Kidney (tissue), 13 donors: ENCODE measurements at regions not wholly inside any gene's neighbourhood (a gene's known extent, or its start where the extent isn't known, plus 50 kb on each side); places are given as distances from the start of the nearest gene placed in this dataset.

Experiments used
- DNase-seq, 5 donors: peaks; one replicate each; pipeline ENCODE4 v3.0.0-alpha.2; 2013 to 2020
- FAIRE-seq: peaks from 2 replicates; lab custom pipeline; 2012; peaks lifted over from hg19 to GRCh38; lab: Jason Lieb, UNC
- H3K27ac ChIP-seq, 2 donors: one replicate each; pipeline ENCODE4 v1.7.0; 2013; ENCODE audit warnings: low read depth in 2 of 2, low read length in 2 of 2, inconsistent platforms in 1 of 2
- H3K27me3 ChIP-seq: one replicate; pipeline ENCODE4 v1.7.1; 2013; ENCODE audit warnings: low read length, inconsistent platforms; ENCODE audit not compliant: control insufficient read depth, insufficient read depth
- H3K36me3 ChIP-seq, 3 donors: one replicate each; pipeline versions ENCODE4 v1.7.0 to v1.7.1; 2013; ENCODE audit warnings: low read length in 3 of 3, control low read depth in 1 of 3, inconsistent platforms in 1 of 3; ENCODE audit not compliant: insufficient read depth in 3 of 3, control insufficient read depth in 2 of 3
- H3K4me1 ChIP-seq, 3 donors: one replicate each; pipeline versions ENCODE4 v1.7.0 to v1.7.1; 2013; ENCODE audit warnings: low read length in 3 of 3, inconsistent platforms in 1 of 3, low read depth in 1 of 3; ENCODE audit not compliant: control insufficient read depth in 2 of 3, insufficient read depth in 2 of 3
- H3K4me3 ChIP-seq, 3 donors: one replicate each; pipeline versions ENCODE4 v1.7.0 to v1.8.1; 2013; ENCODE audit warnings: low read length in 3 of 3, control low read depth in 1 of 3, inconsistent platforms in 1 of 3
- H3K9ac ChIP-seq, 3 donors: one replicate each; pipeline versions ENCODE4 v1.7.0 to v1.7.1; 2013; ENCODE audit warnings: low read length in 3 of 3, control low read depth in 1 of 3, inconsistent platforms in 1 of 3
- H3K9me3 ChIP-seq, 3 donors: one replicate each; pipeline versions ENCODE4 v1.7.0 to v1.7.1; 2013; ENCODE audit warnings: low read length in 3 of 3, control low read depth in 1 of 3, inconsistent platforms in 1 of 3; ENCODE audit not compliant: control insufficient read depth in 2 of 3, insufficient read depth in 1 of 3
- CTCF ChIP-seq: IDR thresholded peaks from 3 replicates; pipeline ENCODE4 v1.5.1; 2012; ENCODE audit warnings: mild to moderate bottlenecking, moderate library complexity, borderline replicate concordance; ENCODE audit not compliant: insufficient read depth; ENCODE audit errors: extremely low read depth
- intact Hi-C: fragments of 100-400 bp; cut with DNase I; formaldehyde crosslinking; loops from one replicate; pipeline ENCODE4 v1.11.1; 2022
- donor health status: control.
- donor health status: control.
- donor health status: control.
- donor health status: control.
- donor health status: control.
- donor health status: DM: yes; HTN: yes; CAD: no.
- donor health status: Normal renal cell carcinoma (clear cell type).

GRCh38 chr1:177383715-177384114 lies 213.0 kb downstream of the BRINP2 start:
- no peak for TF ChIP-seq CTCF
- intact Hi-C loops = no loop called here
- Histone ChIP-seq H3K36me3 (no peaks in the 10 kb centered on the region), H3K27ac (no peak overlapping the region), H3K9ac (no peak overlapping the region), H3K4me1 (no peaks in the 10 kb centered on the region), H3K4me3 (no peak overlapping the region), H3K9me3 (no peaks in the 10 kb centered on the region), H3K27me3 (no peaks in the 10 kb centered on the region)
- FAIRE-seq = no peak
- no peak for DNase-seq

- peaks cover 0 to 7% (median 0%) of the 10 kb centered on the region in 3 donors for H3K9me3 ChIP-seq
- intact Hi-C loops = no loop called here
- no peak overlapping the region for H3K4me3 ChIP-seq
- no peak for DNase-seq
- H3K27ac ChIP-seq = no peak overlapping the region
- H3K4me1 ChIP-seq = no peaks in the 10 kb centered on the region
- no peak for TF ChIP-seq CTCF
- no peaks in the 10 kb centered on the region for H3K36me3 ChIP-seq
- no peak overlapping the region for H3K9ac ChIP-seq
- H3K27me3 ChIP-seq = no peaks in the 10 kb centered on the region
- FAIRE-seq = no peak
Observed at GRCh38 chr1:177377866-177378265, 207.1 kb downstream of the BRINP2 start.

GRCh38 chr1:177368255-177368654 lies 197.5 kb downstream of the BRINP2 start:
- no peak for TF ChIP-seq CTCF
- H3K4me3 ChIP-seq = no peak overlapping the region
- H3K9me3 ChIP-seq = no peaks in the 10 kb centered on the region
- no peak overlapping the region for H3K9ac ChIP-seq
- H3K27me3 ChIP-seq = no peaks in the 10 kb centered on the region
- no peaks in the 10 kb centered on the region for H3K4me1 ChIP-seq
- intact Hi-C loops = no loop called here
- DNase-seq (no peak), FAIRE-seq (no peak)
- H3K36me3 ChIP-seq = no peaks in the 10 kb centered on the region
- no peak overlapping the region for H3K27ac ChIP-seq

- H3K9ac ChIP-seq = no peak overlapping the region
- no peak for TF ChIP-seq CTCF
- intact Hi-C loops = no loop called here
- H3K4me1 ChIP-seq = no peaks in the 10 kb centered on the region
- no peaks in the 10 kb centered on the region for H3K27me3 ChIP-seq
- H3K36me3 ChIP-seq = no peaks in the 10 kb centered on the region
- H3K27ac ChIP-seq = no peak overlapping the region
- no peak for DNase-seq
- no peak for FAIRE-seq
- no peak overlapping the region for H3K4me3 ChIP-seq
- H3K9me3 ChIP-seq = no peaks in the 10 kb centered on the region
Observed at GRCh38 chr1:177366091-177366490, 195.3 kb downstream of the BRINP2 start.
